ENCODE measurements at regions not wholly inside any gene's neighbourhood (a gene's known extent, or its start where the extent isn't known, plus 50 kb on each side); places are given as distances from the start of the nearest gene placed in this dataset.

DNA sequence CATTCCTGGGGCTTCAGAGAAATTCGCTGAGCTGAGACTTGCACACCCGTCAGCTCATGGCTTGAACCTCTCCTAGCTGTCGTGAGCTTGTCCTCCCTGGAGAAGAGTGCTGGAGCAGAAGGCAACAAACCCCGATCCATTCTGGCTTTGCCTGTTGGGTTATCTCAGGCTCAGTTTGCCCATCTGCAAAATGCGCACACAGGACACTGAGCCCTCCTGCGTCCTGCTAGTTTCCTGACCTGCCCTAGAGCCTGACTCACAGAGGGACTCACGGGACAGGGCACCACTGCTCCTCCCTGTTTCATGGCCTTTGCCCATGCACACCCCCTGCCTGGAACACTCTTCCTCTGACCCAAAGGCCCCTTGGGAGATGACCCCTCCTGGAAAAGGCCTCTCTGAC, 365.0 kb downstream of the MN1 start:
- no peak overlapping the region for H3K4me3 ChIP-seq (ENCODE audit: low read length)
- no peak for DNase-seq (ENCODE audit: low read depth)
- TF ChIP-seq, protein P1, sequence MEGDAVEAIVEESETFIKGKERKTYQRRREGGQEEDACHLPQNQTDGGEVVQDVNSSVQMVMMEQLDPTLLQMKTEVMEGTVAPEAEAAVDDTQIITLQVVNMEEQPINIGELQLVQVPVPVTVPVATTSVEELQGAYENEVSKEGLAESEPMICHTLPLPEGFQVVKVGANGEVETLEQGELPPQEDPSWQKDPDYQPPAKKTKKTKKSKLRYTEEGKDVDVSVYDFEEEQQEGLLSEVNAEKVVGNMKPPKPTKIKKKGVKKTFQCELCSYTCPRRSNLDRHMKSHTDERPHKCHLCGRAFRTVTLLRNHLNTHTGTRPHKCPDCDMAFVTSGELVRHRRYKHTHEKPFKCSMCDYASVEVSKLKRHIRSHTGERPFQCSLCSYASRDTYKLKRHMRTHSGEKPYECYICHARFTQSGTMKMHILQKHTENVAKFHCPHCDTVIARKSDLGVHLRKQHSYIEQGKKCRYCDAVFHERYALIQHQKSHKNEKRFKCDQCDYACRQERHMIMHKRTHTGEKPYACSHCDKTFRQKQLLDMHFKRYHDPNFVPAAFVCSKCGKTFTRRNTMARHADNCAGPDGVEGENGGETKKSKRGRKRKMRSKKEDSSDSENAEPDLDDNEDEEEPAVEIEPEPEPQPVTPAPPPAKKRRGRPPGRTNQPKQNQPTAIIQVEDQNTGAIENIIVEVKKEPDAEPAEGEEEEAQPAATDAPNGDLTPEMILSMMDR (conservative IDR thresholded peaks at IDR 0.05; ENCODE audit: low read depth, low read length), result no peak

DNA sequence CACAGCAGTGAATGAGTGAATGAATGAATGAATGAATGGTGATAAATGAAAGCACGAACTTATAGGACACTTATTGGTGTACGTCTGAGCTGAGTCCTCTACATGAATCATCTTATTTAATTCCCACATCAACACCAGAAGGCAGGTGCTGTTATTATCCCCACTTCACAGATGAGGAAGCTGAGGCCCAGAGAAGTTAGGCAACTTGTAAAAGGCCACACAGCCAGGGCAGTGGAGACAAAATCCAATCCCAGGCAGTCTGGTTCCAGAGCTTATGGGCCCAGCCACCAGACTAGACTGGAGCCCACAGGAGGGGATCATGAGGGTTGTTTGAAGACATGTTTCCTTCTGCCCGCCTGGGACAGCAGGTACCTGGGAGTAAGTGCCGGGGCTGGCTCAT, 364.0 kb downstream of the MN1 start:
- H3K4me3 ChIP-seq (ENCODE audit: low read length), result no peak overlapping the region
- TF ChIP-seq, protein P1 (conservative IDR thresholded peaks at IDR 0.05; ENCODE audit: low read depth, low read length), result no peak
- no peak for DNase-seq (ENCODE audit: low read depth)

DNA sequence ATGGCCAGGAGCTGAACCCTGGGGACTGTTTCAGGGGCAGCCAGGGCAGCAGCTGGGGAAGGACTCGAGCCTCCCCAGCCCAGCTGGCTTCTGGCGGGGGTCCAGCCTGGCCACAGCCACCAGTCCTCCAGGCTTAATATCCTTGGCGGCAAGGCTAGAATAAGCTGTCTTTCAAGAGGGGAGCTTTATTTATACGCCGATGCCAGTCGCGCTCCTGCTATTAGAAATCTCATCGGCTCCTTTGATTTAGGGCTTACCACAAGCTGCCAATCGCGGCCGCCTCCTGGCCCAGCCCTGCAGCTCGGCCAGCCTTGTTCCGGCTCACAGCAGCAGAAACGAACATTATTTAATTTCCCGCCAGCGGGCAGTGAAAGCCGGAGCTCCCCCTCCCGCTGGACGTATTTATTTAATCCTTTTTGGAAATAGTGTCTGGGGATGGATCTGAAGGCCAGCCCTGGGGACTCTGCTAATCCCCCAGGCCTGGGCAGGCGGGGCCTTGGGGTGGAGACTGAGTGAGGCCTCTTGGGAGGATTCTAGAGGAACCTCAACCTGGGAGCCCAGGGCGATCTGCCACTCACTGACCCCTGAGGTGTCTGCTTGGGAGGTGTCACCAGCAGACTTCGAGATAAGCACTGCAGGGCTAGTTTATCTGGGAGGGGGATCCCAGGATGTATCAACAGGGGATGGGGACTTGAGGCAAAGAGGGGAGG, 363.1 kb downstream of the MN1 start:
- no peak overlapping the region for H3K4me3 ChIP-seq (ENCODE audit: low read length)
- TF ChIP-seq, protein P1 (conservative IDR thresholded peaks at IDR 0.05; ENCODE audit: low read depth, low read length), result peak; percentile 15
- DNase-seq (ENCODE audit: low read depth), result peak; percentile 70

DNA sequence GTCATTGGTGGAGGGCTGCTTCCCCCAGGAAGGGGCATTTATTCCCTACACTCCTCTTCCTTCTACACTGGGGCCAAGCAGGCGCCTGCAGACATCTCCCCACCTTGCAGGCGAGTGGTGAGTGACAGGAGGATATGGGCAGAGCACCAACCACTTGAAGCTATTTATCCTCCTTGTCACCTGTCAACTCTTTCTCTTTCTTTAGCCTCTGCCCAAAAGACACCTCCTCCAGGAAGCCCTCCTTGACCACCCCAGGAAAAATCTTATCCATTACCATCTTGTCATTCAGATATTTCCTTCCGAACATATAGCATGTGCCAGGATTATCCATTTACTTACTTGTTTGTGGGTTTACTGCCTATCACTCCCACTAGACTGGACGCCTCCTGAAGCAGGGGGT, 362.4 kb downstream of the MN1 start:
- no peak overlapping the region for H3K4me3 ChIP-seq (ENCODE audit: low read length)
- no peak for DNase-seq (ENCODE audit: low read depth)
- TF ChIP-seq, protein P1 (conservative IDR thresholded peaks at IDR 0.05; ENCODE audit: low read depth, low read length), result no peak

DNA sequence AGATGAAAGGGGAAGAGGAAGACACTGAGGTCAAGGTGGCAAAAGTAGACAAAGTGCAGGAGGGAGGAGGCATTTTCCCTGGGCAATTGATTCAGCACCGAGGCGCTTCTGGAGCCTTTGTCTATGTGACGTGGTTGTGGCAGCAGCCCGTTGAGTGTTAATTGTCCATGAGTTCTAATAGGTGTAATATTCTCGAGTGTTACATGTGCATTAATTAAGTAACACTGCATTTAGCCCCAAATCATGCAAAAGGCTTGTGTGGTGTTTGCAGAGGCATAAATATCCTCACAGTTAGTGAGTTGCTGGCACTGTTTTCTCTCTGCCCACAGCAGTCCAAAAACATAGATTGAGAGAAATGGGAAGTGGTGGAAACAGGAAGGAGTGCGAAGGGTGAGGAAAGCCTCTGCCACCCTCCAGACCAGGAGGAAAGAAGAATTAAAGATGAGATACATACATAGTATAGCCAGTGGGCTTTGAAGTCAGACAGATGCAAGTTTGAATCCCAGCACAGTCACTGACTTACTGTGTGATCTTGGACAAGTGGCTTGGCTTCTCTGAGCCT, 361.2 kb downstream of the MN1 start:
- DNase-seq (ENCODE audit: low read depth), result no peak
- TF ChIP-seq, protein P1 (conservative IDR thresholded peaks at IDR 0.05; ENCODE audit: low read depth, low read length), result no peak
- no peak overlapping the region for H3K4me3 ChIP-seq (ENCODE audit: low read length)

DNA sequence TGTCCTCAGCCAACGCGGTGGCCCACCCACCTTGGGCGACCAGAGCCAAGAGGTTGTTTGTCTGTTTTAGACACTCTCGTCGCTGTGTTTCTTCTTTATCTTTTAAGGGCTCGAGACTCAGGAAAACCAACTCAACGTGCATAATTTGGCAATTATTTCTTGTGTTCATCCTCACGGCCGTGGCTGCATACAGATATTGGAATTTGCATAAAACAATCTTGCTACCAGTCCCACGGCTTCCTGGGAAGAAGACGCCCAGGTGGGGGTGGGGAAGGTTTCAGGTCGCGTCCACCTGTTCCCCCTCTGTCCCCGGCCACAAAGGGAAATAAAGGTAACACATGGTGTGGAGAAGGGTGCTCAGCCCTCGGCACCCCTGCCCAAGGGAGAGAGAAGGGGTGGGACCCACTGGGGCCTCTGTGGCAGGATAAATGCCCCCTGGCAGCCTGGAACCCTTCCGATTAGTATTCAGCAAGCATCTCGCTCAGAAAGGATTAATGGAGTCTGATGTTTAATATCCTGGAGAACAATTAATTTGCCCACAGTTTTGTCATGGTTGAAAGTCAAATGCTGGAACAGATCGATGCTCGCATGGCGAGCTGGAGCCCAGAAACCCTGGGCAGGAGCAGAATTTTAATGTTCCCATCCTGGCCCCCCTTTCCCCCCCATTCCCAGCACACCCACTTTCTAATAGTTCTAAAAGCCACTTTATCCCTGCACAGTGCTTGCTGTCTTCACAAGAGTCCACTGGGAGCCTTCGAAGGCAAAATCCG, 359.7 kb downstream of the MN1 start:
- H3K4me3 ChIP-seq (ENCODE audit: low read length), result no peak overlapping the region
- TF ChIP-seq, protein P1 (conservative IDR thresholded peaks at IDR 0.05; ENCODE audit: low read depth, low read length), result no peak
- DNase-seq (ENCODE audit: low read depth), result no peak
